ENCODE measurements at regions not wholly inside any gene's neighbourhood (a gene's known extent, or its start where the extent isn't known, plus 50 kb on each side); places are given as distances from the start of the nearest gene placed in this dataset.

GRCh38 chr1:56286506-56286905, 292.9 kb downstream of the PLPP3 start:
- Histone ChIP-seq H3K27me3 (replicated peaks in 1 of 4; ENCODE audit: control insufficient read depth in 3 of 4, extremely low read depth in 1 of 4, insufficient read depth in 3 of 4, low read length in 3 of 4) (no peaks in the 10 kb centered on the region), H2BK20ac (ENCODE audit: low read length) (no peak overlapping the region), H3K18ac (ENCODE audit: extremely low read depth, low read length) (no peak overlapping the region), H3K79me1 (ENCODE audit: low read depth, low read length) (no peaks in the 10 kb centered on the region; the same call in 1 of the 2 replicates), H4K91ac (replicated peaks; ENCODE audit: insufficient read length, low read length) (no peak overlapping the region), H3K4me1 (replicated peaks in 1 of 4; ENCODE audit: control insufficient read depth in 3 of 4, insufficient read depth in 4 of 4, low read length in 3 of 4) (peaks cover 0 to 5% (median 4%) of the 10 kb centered on the region in 4 experiments; a peak in 3 of 7 replicates), H3K79me2 (ENCODE audit: control insufficient read depth in 1 of 2, insufficient read depth in 2 of 2, low read length in 2 of 2) (no peaks in the 10 kb centered on the region), H3K23ac (ENCODE audit: insufficient read length) (no peak overlapping the region), H3K56ac (replicated peaks; ENCODE audit: insufficient read length, low read depth, low read length) (no peak overlapping the region), H3K27ac (ENCODE audit: low read depth, low read length) (no peak overlapping the region), H2BK12ac (ENCODE audit: low read depth, low read length) (no peak overlapping the region), H2AK5ac (ENCODE audit: low read depth, low read length) (no peak overlapping the region), H3K4me3 (ENCODE audit: extremely low read depth in 1 of 4, insufficient read depth in 2 of 4, low read depth in 3 of 4, low read length in 4 of 4) (no peak overlapping the region), H3K9ac (replicated peaks in 1 of 4; ENCODE audit: extremely low read depth in 1 of 4, low read depth in 3 of 4, low read length in 3 of 4) (no peak overlapping the region), H4K5ac (ENCODE audit: insufficient read length, low read depth, low read length) (no peak overlapping the region), H4K20me1 (replicated peaks in 1 of 2; ENCODE audit: control insufficient read depth in 1 of 2, insufficient read depth in 2 of 2, low read length in 2 of 2) (no peaks in the 10 kb centered on the region), H3K23me2 (ENCODE audit: low read depth, low read length) (no peaks in the 10 kb centered on the region), H2BK15ac (ENCODE audit: low read length) (no peak overlapping the region), H3K14ac (ENCODE audit: insufficient read length) (no peak overlapping the region), H3K4ac (replicated peaks; ENCODE audit: insufficient read length, low read depth, low read length) (no peak overlapping the region), H2BK5ac (ENCODE audit: low read depth, low read length) (no peak overlapping the region), H3K36me3 (ENCODE audit: control insufficient read depth in 2 of 4, insufficient read depth in 4 of 4, low read length in 3 of 4) (no peaks in the 10 kb centered on the region), H2AFZ (ENCODE audit: low read length) (no peak overlapping the region), H4K8ac (ENCODE audit: extremely low read depth, insufficient read depth, low read length) (no peak overlapping the region), H3K9me3 (ENCODE audit: insufficient read depth in 2 of 2, low read depth in 1 of 2, low read length in 1 of 2) (no peaks in the 10 kb centered on the region), H2BK120ac (replicated peaks; ENCODE audit: low read depth, low read length) (no peak overlapping the region), H3K4me2 (ENCODE audit: insufficient read depth in 1 of 2, low read depth in 2 of 2, low read length in 2 of 2) (no peak overlapping the region)
- DNase-seq (ENCODE audit: low read depth in 1 of 2, low spot score in 2 of 2) (no peak), FAIRE-seq (no peak)
- POLR2A ChIA-PET (ENCODE audit: partially characterized antibody) = no interaction called here
- CTCF ChIA-PET (ENCODE audit: partially characterized antibody) = no interaction called here
- TF ChIP-seq, protein P1, sequence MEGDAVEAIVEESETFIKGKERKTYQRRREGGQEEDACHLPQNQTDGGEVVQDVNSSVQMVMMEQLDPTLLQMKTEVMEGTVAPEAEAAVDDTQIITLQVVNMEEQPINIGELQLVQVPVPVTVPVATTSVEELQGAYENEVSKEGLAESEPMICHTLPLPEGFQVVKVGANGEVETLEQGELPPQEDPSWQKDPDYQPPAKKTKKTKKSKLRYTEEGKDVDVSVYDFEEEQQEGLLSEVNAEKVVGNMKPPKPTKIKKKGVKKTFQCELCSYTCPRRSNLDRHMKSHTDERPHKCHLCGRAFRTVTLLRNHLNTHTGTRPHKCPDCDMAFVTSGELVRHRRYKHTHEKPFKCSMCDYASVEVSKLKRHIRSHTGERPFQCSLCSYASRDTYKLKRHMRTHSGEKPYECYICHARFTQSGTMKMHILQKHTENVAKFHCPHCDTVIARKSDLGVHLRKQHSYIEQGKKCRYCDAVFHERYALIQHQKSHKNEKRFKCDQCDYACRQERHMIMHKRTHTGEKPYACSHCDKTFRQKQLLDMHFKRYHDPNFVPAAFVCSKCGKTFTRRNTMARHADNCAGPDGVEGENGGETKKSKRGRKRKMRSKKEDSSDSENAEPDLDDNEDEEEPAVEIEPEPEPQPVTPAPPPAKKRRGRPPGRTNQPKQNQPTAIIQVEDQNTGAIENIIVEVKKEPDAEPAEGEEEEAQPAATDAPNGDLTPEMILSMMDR (IDR thresholded peaks at IDR 0.05; ENCODE audit: control extremely low read depth in 1 of 3, insufficient read depth in 1 of 3, low read depth in 1 of 3, low read length in 3 of 3) = no peak
- TF ChIP-seq JUN (IDR thresholded peaks at IDR 0.05; ENCODE audit: low read depth, low read length) (no peak), FOSL1 (IDR thresholded peaks at IDR 0.05; ENCODE audit: insufficient read depth, low read depth, low read length) (no peak), TCF12 (IDR thresholded peaks at IDR 0.05; ENCODE audit: low read depth, low read length) (no peak), KDM4A (IDR thresholded peaks at IDR 0.05; ENCODE audit: low read depth, low read length, severe bottlenecking) (no peak), BRCA1 (IDR thresholded peaks at IDR 0.05; ENCODE audit: low read depth, low read length) (no peak), SP1 (IDR thresholded peaks at IDR 0.05; ENCODE audit: low read depth, low read length) (no peak), KDM5A (IDR thresholded peaks at IDR 0.05; ENCODE audit: low read length) (no peak), ASH2L (IDR thresholded peaks at IDR 0.05; ENCODE audit: low read length) (no peak), ZNF274 (IDR thresholded peaks at IDR 0.05; ENCODE audit: borderline replicate concordance, extremely low read depth, low read length) (no peak), RAD21 (IDR thresholded peaks at IDR 0.05 in 1 of 2, conservative IDR thresholded peaks at IDR 0.05 in 1 of 2; ENCODE audit: low read depth in 2 of 2, low read length in 2 of 2) (no peak), NRF1 (IDR thresholded peaks at IDR 0.05; ENCODE audit: low read depth, low read length) (no peak)
- TF ChIP-seq, protein P2, sequence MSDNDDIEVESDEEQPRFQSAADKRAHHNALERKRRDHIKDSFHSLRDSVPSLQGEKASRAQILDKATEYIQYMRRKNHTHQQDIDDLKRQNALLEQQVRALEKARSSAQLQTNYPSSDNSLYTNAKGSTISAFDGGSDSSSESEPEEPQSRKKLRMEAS (IDR thresholded peaks at IDR 0.05) = no peak
